Fibroblast of skin of left biceps (primary cell): ENCODE measurements at regions not wholly inside any gene's neighbourhood (a gene's known extent, or its start where the extent isn't known, plus 50 kb on each side); places are given as distances from the start of the nearest gene placed in this dataset.

Experiments used
- DNase-seq, 2 experiments: peaks; one replicate each; pipeline ENCODE4 v3.0.0-alpha.2; 2013; ENCODE audit warnings: low read depth in 2 of 2

- DNase-seq, result no peak
Measured at GRCh38 chr4:41359836-41360213, 103.1 kb downstream of the UCHL1 start.

GRCh38 chr4:41360214-41360920 lies 103.6 kb downstream of the UCHL1 start:
- no peak for DNase-seq

GRCh38 chr4:41360921-41361793 lies 104.4 kb downstream of the UCHL1 start:
- no peak for DNase-seq

GRCh38 chr4:41361794-41362526 lies 105.2 kb downstream of the UCHL1 start:
- no peak for DNase-seq

GRCh38 chr4:41362621-41363383 lies 106.1 kb downstream of the UCHL1 start:
- DNase-seq, result no peak

GRCh38 chr4:41363384-41363981 lies 106.8 kb downstream of the UCHL1 start:
- no peak for DNase-seq

- no peak for DNase-seq
Measured at GRCh38 chr4:41364876-41365275, 108.1 kb downstream of the UCHL1 start.

- no peak for DNase-seq
Measured at GRCh38 chr4:41365681-41366080, 109.0 kb downstream of the UCHL1 start.

GRCh38 chr4:41366911-41367517 lies 110.3 kb downstream of the UCHL1 start:
- DNase-seq, result no peak

- DNase-seq, result no peak
Measured at GRCh38 chr4:41369680-41370079, 113.0 kb downstream of the UCHL1 start.

- no peak for DNase-seq
Measured at GRCh38 chr4:41373221-41373620, 116.5 kb downstream of the UCHL1 start.

GRCh38 chr4:41374490-41374889 lies 117.8 kb downstream of the UCHL1 start:
- no peak for DNase-seq

- no peak for DNase-seq
Measured at GRCh38 chr4:41375561-41375960, 118.8 kb downstream of the UCHL1 start.

GRCh38 chr4:41377196-41377595 lies 120.5 kb downstream of the UCHL1 start:
- DNase-seq, result no peak

- DNase-seq, result no peak
Measured at GRCh38 chr4:41379230-41379629, 122.5 kb downstream of the UCHL1 start.

GRCh38 chr4:41380511-41381157 lies 123.9 kb downstream of the UCHL1 start:
- DNase-seq, result no peak

GRCh38 chr4:41381384-41381783 lies 124.7 kb downstream of the UCHL1 start:
- DNase-seq, result no peak

GRCh38 chr4:41384992-41385391 lies 128.3 kb downstream of the UCHL1 start:
- DNase-seq, result no peak

- no peak for DNase-seq
Measured at GRCh38 chr4:41385481-41385880, 128.8 kb downstream of the UCHL1 start.

- no peak for DNase-seq
Measured at GRCh38 chr4:41388080-41388479, 131.4 kb downstream of the UCHL1 start.
